ENCODE measurements at regions not wholly inside any gene's neighbourhood (a gene's known extent, or its start where the extent isn't known, plus 50 kb on each side); places are given as distances from the start of the nearest gene placed in this dataset.

DNA sequence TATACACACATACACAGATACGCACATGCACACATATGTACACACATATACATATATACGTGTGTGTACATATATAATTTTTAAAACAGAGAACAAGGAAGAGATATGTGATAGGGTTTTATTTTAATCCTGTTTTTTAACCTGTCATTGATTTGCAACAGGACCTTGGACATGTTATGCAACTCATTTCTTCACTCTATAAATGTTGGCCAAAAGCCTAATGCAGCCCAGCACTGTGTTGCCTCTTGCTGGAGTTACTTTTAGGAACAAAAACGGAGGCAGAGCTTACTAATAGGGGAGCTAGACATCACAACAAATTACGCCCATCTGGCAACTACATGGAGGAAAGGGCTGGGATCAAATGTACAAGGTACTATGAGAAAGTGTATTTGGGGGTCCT, 179.9 kb upstream of the TAB2 start (continued):
- TF ChIP-seq CREB1 (CRISPR knock-in tag; IDR thresholded peaks at IDR 0.05; ENCODE audit: low read depth) (no peak), JUNB (IDR thresholded peaks at IDR 0.05; ENCODE audit: unreplicated experiment) (no peak), ZNF331 (CRISPR knock-in tag; IDR thresholded peaks at IDR 0.05; ENCODE audit: low read depth) (no peak), ZNF114 (CRISPR knock-in tag; IDR thresholded peaks at IDR 0.05) (no peak)

DNA sequence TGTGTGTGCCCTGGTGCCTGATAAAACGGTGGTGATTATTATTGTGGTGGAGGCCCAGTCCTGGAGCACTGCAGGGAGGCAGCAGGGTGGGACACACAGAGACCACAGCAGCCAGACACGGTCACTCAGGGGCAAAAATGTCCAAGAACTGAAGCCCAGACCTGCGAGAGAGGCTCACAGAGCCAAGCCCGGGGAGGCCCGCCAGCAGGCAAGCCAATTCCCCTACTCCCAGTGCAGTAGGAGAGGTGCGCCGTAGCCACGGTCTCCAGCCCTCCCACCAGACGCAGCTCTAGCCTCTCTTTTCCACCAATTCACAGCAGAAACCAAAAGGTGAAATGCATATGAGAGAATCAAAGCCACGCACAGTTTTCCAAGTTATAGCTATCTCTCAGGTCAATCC, 179.4 kb upstream of the TAB2 start:
- no peaks in the 10 kb centered on the region for H3K36me3 ChIP-seq (ENCODE audit: insufficient read depth)
- no peaks in the 10 kb centered on the region for H3K4me1 ChIP-seq (ENCODE audit: insufficient read depth)
- H3K27ac Mint-ChIP-seq = no peak overlapping the region
- H4K20me1 ChIP-seq (replicated peaks; ENCODE audit: insufficient read depth) = no peaks in the 10 kb centered on the region
- H3K27me3 ChIP-seq (ENCODE audit: insufficient read depth) = no peaks in the 10 kb centered on the region
- H3K9me3 Mint-ChIP-seq = no peaks in the 10 kb centered on the region
- H3K4me3 ChIP-seq = no peak overlapping the region
- H3K27me3 Mint-ChIP-seq (ENCODE audit: insufficient read depth, low read depth, poor library complexity) = no peaks in the 10 kb centered on the region
- ATAC-seq (no peak), DNase-seq (ENCODE audit: low spot score) (no peak)
- H3K27ac ChIP-seq (ENCODE audit: low read depth) = no peak overlapping the region
- H3K36me3 Mint-ChIP-seq (ENCODE audit: low read depth) = no peaks in the 10 kb centered on the region
- H3K79me2 ChIP-seq (replicated peaks; ENCODE audit: insufficient read depth) = no peaks in the 10 kb centered on the region
- H3K4me3 Mint-ChIP-seq = no peak overlapping the region
- no peaks in the 10 kb centered on the region for H3F3A ChIP-seq (replicated peaks; ENCODE audit: low read depth)
- no peak overlapping the region for H3K4me2 ChIP-seq
- 0 out of 2 replicates have a peak, but pooled peaks cover 6% of the 10 kb centered on the region for H3K9me2 ChIP-seq (ENCODE audit: insufficient read depth)
- H2AFZ ChIP-seq = peak overlapping the region; percentile 69
- TF ChIP-seq POLR2AphosphoS5 (IDR thresholded peaks at IDR 0.05; ENCODE audit: low read depth) (no peak), STAT1 (IDR thresholded peaks at IDR 0.05; ENCODE audit: unreplicated experiment) (no peak), EZH2phosphoT487 (IDR thresholded peaks at IDR 0.05; ENCODE audit: unreplicated experiment) (no peak), CREB1 (CRISPR knock-in tag; IDR thresholded peaks at IDR 0.05; ENCODE audit: low read depth) (no peak), EZH2 (IDR thresholded peaks at IDR 0.05; ENCODE audit: low read depth, unreplicated experiment) (no peak), NANOG (IDR thresholded peaks at IDR 0.05; ENCODE audit: borderline replicate concordance) (no peak), ZNF331 (CRISPR knock-in tag; IDR thresholded peaks at IDR 0.05; ENCODE audit: low read depth) (no peak)
- TF ChIP-seq, protein P1, sequence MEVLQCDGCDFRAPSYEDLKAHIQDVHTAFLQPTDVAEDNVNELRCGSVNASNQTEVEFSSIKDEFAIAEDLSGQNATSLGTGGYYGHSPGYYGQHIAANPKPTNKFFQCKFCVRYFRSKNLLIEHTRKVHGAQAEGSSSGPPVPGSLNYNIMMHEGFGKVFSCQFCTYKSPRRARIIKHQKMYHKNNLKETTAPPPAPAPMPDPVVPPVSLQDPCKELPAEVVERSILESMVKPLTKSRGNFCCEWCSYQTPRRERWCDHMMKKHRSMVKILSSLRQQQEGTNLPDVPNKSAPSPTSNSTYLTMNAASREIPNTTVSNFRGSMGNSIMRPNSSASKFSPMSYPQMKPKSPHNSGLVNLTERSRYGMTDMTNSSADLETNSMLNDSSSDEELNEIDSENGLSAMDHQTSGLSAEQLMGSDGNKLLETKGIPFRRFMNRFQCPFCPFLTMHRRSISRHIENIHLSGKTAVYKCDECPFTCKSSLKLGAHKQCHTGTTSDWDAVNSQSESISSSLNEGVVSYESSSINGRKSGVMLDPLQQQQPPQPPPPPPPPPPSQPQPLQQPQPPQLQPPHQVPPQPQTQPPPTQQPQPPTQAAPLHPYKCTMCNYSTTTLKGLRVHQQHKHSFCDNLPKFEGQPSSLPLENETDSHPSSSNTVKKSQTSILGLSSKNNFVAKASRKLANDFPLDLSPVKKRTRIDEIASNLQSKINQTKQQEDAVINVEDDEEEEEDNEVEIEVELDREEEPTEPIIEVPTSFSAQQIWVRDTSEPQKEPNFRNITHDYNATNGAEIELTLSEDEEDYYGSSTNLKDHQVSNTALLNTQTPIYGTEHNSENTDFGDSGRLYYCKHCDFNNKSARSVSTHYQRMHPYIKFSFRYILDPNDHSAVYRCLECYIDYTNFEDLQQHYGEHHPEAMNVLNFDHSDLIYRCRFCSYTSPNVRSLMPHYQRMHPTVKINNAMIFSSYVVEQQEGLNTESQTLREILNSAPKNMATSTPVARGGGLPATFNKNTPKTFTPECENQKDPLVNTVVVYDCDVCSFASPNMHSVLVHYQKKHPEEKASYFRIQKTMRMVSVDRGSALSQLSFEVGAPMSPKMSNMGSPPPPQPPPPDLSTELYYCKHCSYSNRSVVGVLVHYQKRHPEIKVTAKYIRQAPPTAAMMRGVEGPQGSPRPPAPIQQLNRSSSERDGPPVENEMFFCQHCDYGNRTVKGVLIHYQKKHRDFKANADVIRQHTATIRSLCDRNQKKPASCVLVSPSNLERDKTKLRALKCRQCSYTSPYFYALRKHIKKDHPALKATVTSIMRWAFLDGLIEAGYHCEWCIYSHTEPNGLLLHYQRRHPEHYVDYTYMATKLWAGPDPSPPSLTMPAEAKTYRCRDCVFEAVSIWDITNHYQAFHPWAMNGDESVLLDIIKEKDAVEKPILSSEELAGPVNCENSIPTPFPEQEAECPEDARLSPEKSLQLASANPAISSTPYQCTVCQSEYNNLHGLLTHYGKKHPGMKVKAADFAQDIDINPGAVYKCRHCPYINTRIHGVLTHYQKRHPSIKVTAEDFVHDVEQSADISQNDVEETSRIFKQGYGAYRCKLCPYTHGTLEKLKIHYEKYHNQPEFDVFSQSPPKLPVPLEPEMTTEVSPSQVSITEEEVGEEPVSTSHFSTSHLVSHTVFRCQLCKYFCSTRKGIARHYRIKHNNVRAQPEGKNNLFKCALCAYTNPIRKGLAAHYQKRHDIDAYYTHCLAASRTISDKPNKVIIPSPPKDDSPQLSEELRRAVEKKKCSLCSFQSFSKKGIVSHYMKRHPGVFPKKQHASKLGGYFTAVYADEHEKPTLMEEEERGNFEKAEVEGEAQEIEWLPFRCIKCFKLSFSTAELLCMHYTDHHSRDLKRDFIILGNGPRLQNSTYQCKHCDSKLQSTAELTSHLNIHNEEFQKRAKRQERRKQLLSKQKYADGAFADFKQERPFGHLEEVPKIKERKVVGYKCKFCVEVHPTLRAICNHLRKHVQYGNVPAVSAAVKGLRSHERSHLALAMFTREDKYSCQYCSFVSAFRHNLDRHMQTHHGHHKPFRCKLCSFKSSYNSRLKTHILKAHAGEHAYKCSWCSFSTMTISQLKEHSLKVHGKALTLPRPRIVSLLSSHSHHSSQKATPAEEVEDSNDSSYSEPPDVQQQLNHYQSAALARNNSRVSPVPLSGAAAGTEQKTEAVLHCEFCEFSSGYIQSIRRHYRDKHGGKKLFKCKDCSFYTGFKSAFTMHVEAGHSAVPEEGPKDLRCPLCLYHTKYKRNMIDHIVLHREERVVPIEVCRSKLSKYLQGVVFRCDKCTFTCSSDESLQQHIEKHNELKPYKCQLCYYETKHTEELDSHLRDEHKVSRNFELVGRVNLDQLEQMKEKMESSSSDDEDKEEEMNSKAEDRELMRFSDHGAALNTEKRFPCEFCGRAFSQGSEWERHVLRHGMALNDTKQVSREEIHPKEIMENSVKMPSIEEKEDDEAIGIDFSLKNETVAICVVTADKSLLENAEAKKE (CRISPR knock-in tag; IDR thresholded peaks at IDR 0.05) = no peak
- TF ChIP-seq, protein P2, sequence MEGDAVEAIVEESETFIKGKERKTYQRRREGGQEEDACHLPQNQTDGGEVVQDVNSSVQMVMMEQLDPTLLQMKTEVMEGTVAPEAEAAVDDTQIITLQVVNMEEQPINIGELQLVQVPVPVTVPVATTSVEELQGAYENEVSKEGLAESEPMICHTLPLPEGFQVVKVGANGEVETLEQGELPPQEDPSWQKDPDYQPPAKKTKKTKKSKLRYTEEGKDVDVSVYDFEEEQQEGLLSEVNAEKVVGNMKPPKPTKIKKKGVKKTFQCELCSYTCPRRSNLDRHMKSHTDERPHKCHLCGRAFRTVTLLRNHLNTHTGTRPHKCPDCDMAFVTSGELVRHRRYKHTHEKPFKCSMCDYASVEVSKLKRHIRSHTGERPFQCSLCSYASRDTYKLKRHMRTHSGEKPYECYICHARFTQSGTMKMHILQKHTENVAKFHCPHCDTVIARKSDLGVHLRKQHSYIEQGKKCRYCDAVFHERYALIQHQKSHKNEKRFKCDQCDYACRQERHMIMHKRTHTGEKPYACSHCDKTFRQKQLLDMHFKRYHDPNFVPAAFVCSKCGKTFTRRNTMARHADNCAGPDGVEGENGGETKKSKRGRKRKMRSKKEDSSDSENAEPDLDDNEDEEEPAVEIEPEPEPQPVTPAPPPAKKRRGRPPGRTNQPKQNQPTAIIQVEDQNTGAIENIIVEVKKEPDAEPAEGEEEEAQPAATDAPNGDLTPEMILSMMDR (conservative IDR thresholded peaks at IDR 0.05; ENCODE audit: low read depth in 2 of 2) = no peak
- TF ChIP-seq, protein P3, sequence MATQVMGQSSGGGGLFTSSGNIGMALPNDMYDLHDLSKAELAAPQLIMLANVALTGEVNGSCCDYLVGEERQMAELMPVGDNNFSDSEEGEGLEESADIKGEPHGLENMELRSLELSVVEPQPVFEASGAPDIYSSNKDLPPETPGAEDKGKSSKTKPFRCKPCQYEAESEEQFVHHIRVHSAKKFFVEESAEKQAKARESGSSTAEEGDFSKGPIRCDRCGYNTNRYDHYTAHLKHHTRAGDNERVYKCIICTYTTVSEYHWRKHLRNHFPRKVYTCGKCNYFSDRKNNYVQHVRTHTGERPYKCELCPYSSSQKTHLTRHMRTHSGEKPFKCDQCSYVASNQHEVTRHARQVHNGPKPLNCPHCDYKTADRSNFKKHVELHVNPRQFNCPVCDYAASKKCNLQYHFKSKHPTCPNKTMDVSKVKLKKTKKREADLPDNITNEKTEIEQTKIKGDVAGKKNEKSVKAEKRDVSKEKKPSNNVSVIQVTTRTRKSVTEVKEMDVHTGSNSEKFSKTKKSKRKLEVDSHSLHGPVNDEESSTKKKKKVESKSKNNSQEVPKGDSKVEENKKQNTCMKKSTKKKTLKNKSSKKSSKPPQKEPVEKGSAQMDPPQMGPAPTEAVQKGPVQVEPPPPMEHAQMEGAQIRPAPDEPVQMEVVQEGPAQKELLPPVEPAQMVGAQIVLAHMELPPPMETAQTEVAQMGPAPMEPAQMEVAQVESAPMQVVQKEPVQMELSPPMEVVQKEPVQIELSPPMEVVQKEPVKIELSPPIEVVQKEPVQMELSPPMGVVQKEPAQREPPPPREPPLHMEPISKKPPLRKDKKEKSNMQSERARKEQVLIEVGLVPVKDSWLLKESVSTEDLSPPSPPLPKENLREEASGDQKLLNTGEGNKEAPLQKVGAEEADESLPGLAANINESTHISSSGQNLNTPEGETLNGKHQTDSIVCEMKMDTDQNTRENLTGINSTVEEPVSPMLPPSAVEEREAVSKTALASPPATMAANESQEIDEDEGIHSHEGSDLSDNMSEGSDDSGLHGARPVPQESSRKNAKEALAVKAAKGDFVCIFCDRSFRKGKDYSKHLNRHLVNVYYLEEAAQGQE (IDR thresholded peaks at IDR 0.05; ENCODE audit: unreplicated experiment) = no peak
- no peaks in the 10 kb centered on the region for H3K4me1 Mint-ChIP-seq
